ENCODE measurements at regions not wholly inside any gene's neighbourhood (a gene's known extent, or its start where the extent isn't known, plus 50 kb on each side); places are given as distances from the start of the nearest gene placed in this dataset.

DNA sequence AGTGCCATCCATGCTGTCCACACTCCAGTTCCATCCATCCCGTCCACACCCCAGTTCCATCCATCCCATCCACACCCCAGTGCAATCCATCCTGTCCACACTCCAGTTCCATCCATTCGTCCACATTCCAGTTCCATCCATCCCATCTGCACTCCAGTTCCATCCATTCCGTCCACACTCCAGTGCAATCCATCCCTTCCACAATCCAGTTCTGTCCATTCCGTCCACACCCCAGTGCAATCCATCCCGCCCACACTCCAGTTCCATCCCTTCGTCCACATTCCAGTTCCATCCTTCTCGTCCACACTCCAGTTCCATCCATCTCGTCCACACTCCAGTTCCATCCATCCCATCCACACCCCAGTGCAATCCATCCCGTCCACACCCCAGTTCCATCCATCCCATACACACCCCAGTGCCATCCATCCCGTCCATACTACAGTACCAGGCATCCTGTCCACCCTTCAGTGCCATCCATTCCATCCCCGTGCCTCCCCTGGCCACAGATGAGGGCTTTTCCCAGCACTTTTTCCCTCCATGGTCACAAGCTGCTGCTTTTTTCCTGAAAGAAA, 704.0 kb downstream of the BRD1 start:
- TF ChIP-seq, protein P1, sequence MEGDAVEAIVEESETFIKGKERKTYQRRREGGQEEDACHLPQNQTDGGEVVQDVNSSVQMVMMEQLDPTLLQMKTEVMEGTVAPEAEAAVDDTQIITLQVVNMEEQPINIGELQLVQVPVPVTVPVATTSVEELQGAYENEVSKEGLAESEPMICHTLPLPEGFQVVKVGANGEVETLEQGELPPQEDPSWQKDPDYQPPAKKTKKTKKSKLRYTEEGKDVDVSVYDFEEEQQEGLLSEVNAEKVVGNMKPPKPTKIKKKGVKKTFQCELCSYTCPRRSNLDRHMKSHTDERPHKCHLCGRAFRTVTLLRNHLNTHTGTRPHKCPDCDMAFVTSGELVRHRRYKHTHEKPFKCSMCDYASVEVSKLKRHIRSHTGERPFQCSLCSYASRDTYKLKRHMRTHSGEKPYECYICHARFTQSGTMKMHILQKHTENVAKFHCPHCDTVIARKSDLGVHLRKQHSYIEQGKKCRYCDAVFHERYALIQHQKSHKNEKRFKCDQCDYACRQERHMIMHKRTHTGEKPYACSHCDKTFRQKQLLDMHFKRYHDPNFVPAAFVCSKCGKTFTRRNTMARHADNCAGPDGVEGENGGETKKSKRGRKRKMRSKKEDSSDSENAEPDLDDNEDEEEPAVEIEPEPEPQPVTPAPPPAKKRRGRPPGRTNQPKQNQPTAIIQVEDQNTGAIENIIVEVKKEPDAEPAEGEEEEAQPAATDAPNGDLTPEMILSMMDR (IDR thresholded peaks at IDR 0.05) = no peak
- no peak for TF ChIP-seq POLR2A (IDR thresholded peaks at IDR 0.05)
- intact Hi-C loops (cut with DNase I) = no loop called here
- Histone ChIP-seq H3K27ac (no peak overlapping the region), H3K4me1 (peaks cover 0 to 7% (median 0%) of the 10 kb centered on the region in 3 donors), H3K9me3 (no peaks in the 10 kb centered on the region), H3K27me3 (peaks cover 0 to 16% (median 0%) of the 10 kb centered on the region in 4 donors), H3K4me3 (no peak overlapping the region), H3K36me3 (no peaks in the 10 kb centered on the region)
- DNase-seq = no peak
- 67 to 78% methylated on average over 11 of the region's 11 CpGs for WGBS, 2 donors

- H3K4me3 ChIP-seq = no peak overlapping the region
- 14% methylated on average over 1 of the region's 13 CpGs; no CpG with 5 or more reads in 1 of the 2 donors for WGBS, 2 donors
- DNase-seq = no peak
- intact Hi-C loops (cut with DNase I) = no loop called here
- TF ChIP-seq POLR2A (IDR thresholded peaks at IDR 0.05) = no peak
- TF ChIP-seq, protein P1 (IDR thresholded peaks at IDR 0.05) = no peak
- H3K27ac ChIP-seq = no peak overlapping the region
- H3K36me3 ChIP-seq = no peaks in the 10 kb centered on the region
- no peaks in the 10 kb centered on the region for H3K9me3 ChIP-seq
- H3K27me3 ChIP-seq = peaks cover 0 to 14% (median 0%) of the 10 kb centered on the region in 4 donors
- H3K4me1 ChIP-seq = peaks cover 0 to 7% (median 0%) of the 10 kb centered on the region in 3 donors
Measured at GRCh38 chr22:49119551-49119952, 708.1 kb downstream of the BRD1 start.

GRCh38 chr22:49118065-49118464, 709.6 kb downstream of the BRD1 start:
- no peak for DNase-seq
- H3K36me3 ChIP-seq = no peaks in the 10 kb centered on the region
- H3K27me3 ChIP-seq = peaks cover 0 to 5% (median 0%) of the 10 kb centered on the region in 4 donors
- 92 to 95% methylated on average over 16 to 17 of the region's 17 CpGs for WGBS, 2 donors
- TF ChIP-seq, protein P1 (IDR thresholded peaks at IDR 0.05) = no peak
- no peak for TF ChIP-seq POLR2A (IDR thresholded peaks at IDR 0.05)
- H3K4me1 ChIP-seq = peaks cover 0 to 7% (median 0%) of the 10 kb centered on the region in 3 donors
- intact Hi-C loops (cut with DNase I) = no loop called here
- no peak overlapping the region for H3K4me3 ChIP-seq
- H3K9me3 ChIP-seq = no peaks in the 10 kb centered on the region
- no peak overlapping the region for H3K27ac ChIP-seq

GRCh38 chr22:49117486-49117885, 710.2 kb downstream of the BRD1 start:
- no peak overlapping the region for H3K27ac ChIP-seq
- intact Hi-C loops (cut with DNase I) = no loop called here
- H3K36me3 ChIP-seq = no peaks in the 10 kb centered on the region
- no peaks in the 10 kb centered on the region for H3K9me3 ChIP-seq
- TF ChIP-seq POLR2A (IDR thresholded peaks at IDR 0.05) = no peak
- TF ChIP-seq, protein P1 (IDR thresholded peaks at IDR 0.05) = no peak
- H3K4me1 ChIP-seq = peaks cover 0 to 7% (median 0%) of the 10 kb centered on the region in 3 donors
- H3K4me3 ChIP-seq = no peak overlapping the region
- 70 to 80% methylated on average over 3 to 6 of the region's 7 CpGs for WGBS, 2 donors
- no peak for DNase-seq
- peaks cover 0 to 3% (median 0%) of the 10 kb centered on the region in 4 donors for H3K27me3 ChIP-seq

DNA sequence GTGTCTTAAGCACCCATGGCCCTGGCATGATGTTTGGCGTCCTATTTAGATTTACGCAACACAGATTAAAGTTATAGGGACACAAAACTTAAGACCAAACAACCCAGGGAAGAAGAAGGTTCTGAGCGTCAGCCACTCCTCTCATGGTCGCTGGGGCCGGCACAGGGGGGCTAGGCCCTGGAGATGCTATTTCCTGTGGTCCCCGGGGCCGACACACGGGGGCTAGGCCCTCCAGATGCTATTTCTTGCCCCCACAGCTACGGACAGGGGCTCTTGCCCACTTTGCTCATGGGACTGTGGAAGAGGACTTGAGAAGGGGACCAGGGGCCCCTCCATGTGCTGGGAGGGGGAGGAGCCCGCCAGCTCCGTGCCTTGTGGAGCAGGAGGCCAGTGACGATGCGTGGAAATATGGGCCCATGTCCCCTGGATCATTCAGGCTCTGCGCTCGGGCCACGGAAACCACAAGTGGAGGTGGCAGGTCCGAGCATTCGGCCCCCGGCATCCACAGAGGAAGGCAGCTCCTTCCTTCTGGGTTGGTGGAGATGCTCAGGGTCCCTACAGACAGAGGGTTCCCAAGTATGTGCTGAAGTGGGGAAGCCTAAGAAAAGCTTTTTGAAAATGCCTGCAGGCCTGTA, 711.1 kb downstream of the BRD1 start:
- DNase-seq = no peak
- Histone ChIP-seq H3K4me1 (peaks cover 0 to 7% (median 0%) of the 10 kb centered on the region in 3 donors), H3K4me3 (no peak overlapping the region), H3K27me3 (peaks cover 0 to 3% (median 0%) of the 10 kb centered on the region in 4 donors), H3K9me3 (no peaks in the 10 kb centered on the region), H3K27ac (no peak overlapping the region), H3K36me3 (no peaks in the 10 kb centered on the region)
- intact Hi-C loops (cut with DNase I) = no loop called here
- no peak for TF ChIP-seq POLR2A (IDR thresholded peaks at IDR 0.05)
- TF ChIP-seq, protein P1 (IDR thresholded peaks at IDR 0.05) = no peak
- WGBS, 2 donors = 69 to 80% methylated on average over 2 to 14 of the region's 19 CpGs

Data from esophagus squamous epithelium (tissue), 5 donors.